Activated CD4-positive, alpha-beta T cell treated with anti-CD3 and anti-CD28 coated beads, Interleukin-2, amount 10 ng/mL, durations not matched to agents 7 days and 5 days (primary cell): ENCODE measurements at regions not wholly inside any gene's neighbourhood (a gene's known extent, or its start where the extent isn't known, plus 50 kb on each side); places are given as distances from the start of the nearest gene placed in this dataset.

Experiments
- CTCF ChIA-PET: fragments of 350-600 bp; sonication (Branson Sonifier 250); formaldehyde crosslinking; loops from one replicate; lab custom pipeline; 2021; ENCODE audit warnings: antibody characterized with exemption; lab: Charles Lee
- POLR2A ChIA-PET: fragments of 350-600 bp; sonication (Branson Sonifier 250); formaldehyde crosslinking; loops from one replicate; lab custom pipeline; 2021; ENCODE audit warnings: antibody characterized with exemption; lab: Charles Lee
- DNase-seq: peaks from one replicate; pipeline ENCODE4 v3.0.0-alpha.2; 2020
- H3K27ac Mint-ChIP-seq: one replicate; pipeline ENCODE4 v1.8.0; 2021; ENCODE audit warnings: mild to moderate bottlenecking, moderate library complexity, mixed read lengths
- H3K27me3 Mint-ChIP-seq: one replicate; pipeline ENCODE4 v1.8.0; 2021; ENCODE audit warnings: mixed read lengths
- H3K36me3 Mint-ChIP-seq: one replicate; pipeline ENCODE4 v1.8.0; 2021; ENCODE audit warnings: low read depth, mixed read lengths
- H3K4me1 Mint-ChIP-seq: one replicate; pipeline ENCODE4 v1.8.0; 2021; ENCODE audit warnings: mixed read lengths
- H3K4me3 Mint-ChIP-seq: one replicate; pipeline ENCODE4 v1.8.0; 2021; ENCODE audit warnings: mild to moderate bottlenecking, moderate library complexity, mixed read lengths
- H3K9me3 Mint-ChIP-seq: one replicate; pipeline ENCODE4 v1.8.0; 2021; ENCODE audit warnings: mixed read lengths

DNA sequence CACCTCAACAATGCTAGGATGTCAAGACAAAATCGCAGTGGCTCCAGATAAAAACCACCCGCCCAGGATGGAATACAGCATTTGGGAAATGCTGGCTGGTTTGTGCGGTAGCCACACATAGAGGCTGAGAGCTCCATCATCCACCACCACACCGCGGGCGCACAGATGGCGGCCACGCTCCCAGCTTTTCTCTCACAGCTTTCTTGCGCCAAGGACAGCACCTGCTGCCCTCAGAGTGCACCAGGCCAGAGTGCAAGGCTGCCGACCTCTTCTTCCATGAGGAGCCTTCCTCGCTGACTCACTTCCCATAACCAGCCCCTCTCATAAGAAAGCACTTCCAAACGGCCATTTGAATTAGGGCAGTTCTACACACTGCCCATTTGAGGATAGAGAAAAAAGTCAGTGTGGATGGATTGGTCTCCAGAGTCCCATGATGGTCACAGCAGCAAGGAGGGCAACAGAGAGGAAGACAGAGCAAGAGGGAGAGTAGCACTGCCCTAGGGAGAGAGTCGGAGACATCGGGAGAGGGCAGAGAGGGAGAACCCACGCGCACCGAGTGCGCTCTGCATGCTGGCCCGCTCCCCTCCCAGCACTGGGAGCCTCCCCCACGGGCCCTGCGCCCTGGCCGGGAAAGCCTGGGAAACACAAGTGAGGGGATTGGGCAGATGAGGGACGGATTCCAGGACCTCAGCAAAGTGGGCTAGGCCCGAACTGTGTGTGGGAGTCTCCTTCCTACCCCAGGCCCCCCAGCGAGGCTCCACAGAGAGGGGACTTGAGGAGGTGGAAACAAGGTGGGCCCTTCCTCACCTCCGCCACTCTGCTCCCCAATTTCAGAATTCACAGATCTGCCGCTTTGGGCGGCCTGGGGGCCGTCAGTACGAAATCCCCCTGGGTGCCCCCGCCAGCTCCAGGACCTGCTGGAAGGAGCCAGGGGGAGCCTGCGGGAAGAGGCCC is 156.9 kb downstream of the USP12 start:
- ChIA-PET CTCF (interaction anchor here (2.0 kb wide), 1 partner anchor 12 kb away, joined by 4 read pairs; no protein-coding TSS in a partner anchor), POLR2A (no interaction called here)
- H3K27ac Mint-ChIP-seq, result no peak overlapping the region
- H3K4me3 Mint-ChIP-seq, result no peak overlapping the region
- H3K27me3 Mint-ChIP-seq, result peaks cover 10% of the 10 kb centered on the region
- no peak for DNase-seq
- no peaks in the 10 kb centered on the region for H3K36me3 Mint-ChIP-seq
- H3K9me3 Mint-ChIP-seq, result no peaks in the 10 kb centered on the region
- H3K4me1 Mint-ChIP-seq, result no peaks in the 10 kb centered on the region

DNA sequence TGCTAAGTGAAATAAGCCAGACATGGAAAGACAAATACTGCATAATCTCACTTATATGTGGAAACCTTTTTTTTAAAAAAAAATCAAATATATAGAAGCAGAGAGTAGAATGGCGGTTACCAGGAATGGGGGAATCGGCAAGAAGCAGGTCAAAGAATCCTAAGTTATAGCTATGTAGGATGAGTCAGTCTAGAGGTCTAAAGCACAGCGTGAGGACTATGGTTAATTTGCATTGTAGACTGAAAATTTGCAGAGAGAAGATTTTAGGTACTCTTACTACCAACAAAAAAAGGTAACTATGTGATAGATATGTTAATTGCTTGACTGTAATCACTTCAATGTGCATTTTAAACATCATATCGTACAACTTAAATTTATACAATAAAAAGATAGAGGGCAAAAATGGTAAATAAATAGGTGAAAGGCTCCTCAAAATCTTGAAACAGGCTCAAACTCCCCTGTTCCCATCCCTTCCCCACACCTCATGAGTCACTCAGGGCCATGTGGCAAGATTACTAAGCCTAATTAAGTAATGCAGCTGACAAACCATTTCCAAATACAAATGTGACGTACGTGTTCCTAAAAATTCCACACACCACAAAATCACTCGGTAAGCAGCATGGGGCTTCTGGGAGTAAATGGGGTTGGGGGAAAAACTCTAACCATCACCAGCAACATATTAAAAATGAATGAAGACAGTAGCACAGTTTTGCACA is 159.0 kb downstream of the USP12 start:
- H3K27me3 Mint-ChIP-seq, result peaks cover 14% of the 10 kb centered on the region
- no peak overlapping the region for H3K27ac Mint-ChIP-seq
- H3K36me3 Mint-ChIP-seq, result no peaks in the 10 kb centered on the region
- no peaks in the 10 kb centered on the region for H3K4me1 Mint-ChIP-seq
- H3K4me3 Mint-ChIP-seq, result no peak overlapping the region
- ChIA-PET CTCF (interaction anchor here (0.7 to 3.0 kb wide), 2 partner anchors 11 to 116 kb away, joined by 3 to 7 read pairs; no protein-coding TSS in a partner anchor), POLR2A (no interaction called here)
- H3K9me3 Mint-ChIP-seq, result no peaks in the 10 kb centered on the region
- no peak for DNase-seq

DNA sequence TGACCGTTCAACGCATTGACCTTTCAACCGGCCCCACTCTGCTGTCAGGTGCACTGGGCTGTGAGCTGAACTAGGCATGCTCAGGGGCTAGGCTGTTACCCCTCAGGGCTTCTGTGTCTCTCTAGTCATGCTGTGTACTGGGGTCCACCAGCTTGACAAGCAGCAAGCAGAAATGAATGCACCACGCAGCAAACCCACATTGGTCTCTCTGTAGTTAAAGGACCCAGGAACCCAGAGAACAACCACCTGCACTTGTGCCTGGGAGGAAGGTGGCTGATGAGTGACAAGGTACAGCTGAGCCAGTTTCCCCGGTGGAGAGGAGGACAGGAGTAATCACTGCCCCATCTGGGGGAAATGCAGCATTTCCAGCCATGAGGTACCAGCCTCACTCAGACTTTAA is 159.9 kb downstream of the USP12 start:
- CTCF ChIA-PET, result interaction anchor here (3.0 kb wide), 1 partner anchor 10 kb away, joined by 7 read pairs; no protein-coding TSS in a partner anchor
- peaks cover 24% of the 10 kb centered on the region for H3K27me3 Mint-ChIP-seq
- no peak overlapping the region for H3K4me3 Mint-ChIP-seq
- no peaks in the 10 kb centered on the region for H3K9me3 Mint-ChIP-seq
- no peaks in the 10 kb centered on the region for H3K36me3 Mint-ChIP-seq
- peaks cover 2% of the 10 kb centered on the region for H3K4me1 Mint-ChIP-seq
- POLR2A ChIA-PET, result interaction anchor here (0.6 kb wide), 1 partner anchor 10 kb away, joined by 3 read pairs; no protein-coding TSS in a partner anchor
- H3K27ac Mint-ChIP-seq, result no peak overlapping the region
- no peak for DNase-seq

DNA sequence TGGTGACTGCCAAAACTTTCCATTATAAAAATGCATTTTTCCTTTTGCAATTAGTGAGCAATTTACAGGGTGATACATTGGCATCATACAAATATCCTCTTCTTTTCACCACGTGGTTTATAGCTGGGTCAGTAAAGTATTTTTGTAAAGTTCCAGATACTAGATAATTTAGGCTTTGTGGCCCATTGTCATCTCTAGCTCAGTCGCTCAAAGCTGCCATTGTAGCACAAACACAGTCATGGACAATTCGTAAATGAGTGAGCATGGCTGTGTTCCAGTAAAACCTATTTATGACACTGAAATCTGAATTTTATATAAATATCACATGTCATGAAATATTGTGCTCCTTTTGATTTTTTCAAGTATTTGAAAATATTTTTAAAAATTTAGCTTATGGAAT is 162.9 kb downstream of the USP12 start:
- CTCF ChIA-PET, result no interaction called here
- H3K4me3 Mint-ChIP-seq, result no peak overlapping the region
- no peak overlapping the region for H3K27ac Mint-ChIP-seq
- peaks cover 6% of the 10 kb centered on the region for H3K4me1 Mint-ChIP-seq
- H3K9me3 Mint-ChIP-seq, result no peaks in the 10 kb centered on the region
- H3K27me3 Mint-ChIP-seq, result peaks cover 35% of the 10 kb centered on the region
- DNase-seq, result no peak
- POLR2A ChIA-PET, result no interaction called here
- H3K36me3 Mint-ChIP-seq, result no peaks in the 10 kb centered on the region

DNA sequence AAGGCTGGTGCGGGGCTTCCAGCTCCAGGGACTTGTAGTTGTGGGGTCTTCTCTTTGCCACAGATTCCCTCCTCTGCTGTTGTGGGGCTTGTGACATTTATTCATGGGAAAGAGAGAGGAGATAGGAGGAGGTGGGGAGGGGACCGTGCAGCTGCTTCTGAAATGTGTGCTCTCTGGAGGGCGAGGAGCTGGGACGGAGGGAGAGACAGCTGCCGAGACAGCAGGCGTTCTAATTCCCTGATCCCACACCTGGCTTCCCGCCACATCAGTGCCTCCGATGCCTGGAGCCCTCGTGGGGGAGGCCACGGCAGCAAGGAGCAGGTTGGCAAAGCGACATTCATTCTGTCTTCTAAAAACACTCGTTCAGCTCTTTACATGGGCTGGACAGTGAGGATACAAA is 164.4 kb downstream of the USP12 start:
- CTCF ChIA-PET, result no interaction called here
- H3K4me1 Mint-ChIP-seq, result peaks cover 6% of the 10 kb centered on the region
- no peak overlapping the region for H3K27ac Mint-ChIP-seq
- peaks cover 34% of the 10 kb centered on the region for H3K27me3 Mint-ChIP-seq
- no peak for DNase-seq
- no peaks in the 10 kb centered on the region for H3K36me3 Mint-ChIP-seq
- no peak overlapping the region for H3K4me3 Mint-ChIP-seq
- no peaks in the 10 kb centered on the region for H3K9me3 Mint-ChIP-seq
- POLR2A ChIA-PET, result no interaction called here

DNA sequence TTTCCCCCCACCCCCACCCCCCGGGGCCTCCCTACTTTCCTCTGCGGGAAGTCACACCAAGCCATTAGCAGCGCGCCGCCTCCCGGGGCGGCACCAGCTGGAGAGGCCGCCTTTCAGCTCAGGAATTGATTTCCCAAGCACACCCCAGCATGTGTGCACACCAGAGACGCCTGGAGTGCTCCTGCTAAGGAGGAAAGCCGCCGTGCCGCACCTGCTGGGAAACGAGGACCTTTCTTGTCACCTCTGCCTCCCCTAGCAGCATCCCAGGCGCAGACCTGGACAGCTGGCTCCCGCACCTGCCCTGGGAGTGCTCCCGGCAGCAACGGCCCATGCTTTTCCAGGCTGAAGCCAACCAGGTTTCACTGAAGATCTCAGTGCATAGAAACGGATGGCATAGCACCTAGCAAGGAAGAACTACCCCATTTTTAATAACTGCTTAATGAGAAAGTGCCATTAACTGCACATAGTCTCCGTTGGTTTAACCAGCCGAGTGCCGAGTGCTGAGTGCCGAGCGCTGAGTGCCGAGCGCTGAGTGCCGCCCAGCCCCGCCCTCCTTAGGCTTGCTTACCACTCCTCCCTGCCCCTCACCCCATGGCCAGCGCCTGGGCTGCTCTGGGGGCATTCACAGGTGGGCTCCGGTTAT is 165.0 kb downstream of the USP12 start:
- POLR2A ChIA-PET, result no interaction called here
- DNase-seq, result no peak

DNA sequence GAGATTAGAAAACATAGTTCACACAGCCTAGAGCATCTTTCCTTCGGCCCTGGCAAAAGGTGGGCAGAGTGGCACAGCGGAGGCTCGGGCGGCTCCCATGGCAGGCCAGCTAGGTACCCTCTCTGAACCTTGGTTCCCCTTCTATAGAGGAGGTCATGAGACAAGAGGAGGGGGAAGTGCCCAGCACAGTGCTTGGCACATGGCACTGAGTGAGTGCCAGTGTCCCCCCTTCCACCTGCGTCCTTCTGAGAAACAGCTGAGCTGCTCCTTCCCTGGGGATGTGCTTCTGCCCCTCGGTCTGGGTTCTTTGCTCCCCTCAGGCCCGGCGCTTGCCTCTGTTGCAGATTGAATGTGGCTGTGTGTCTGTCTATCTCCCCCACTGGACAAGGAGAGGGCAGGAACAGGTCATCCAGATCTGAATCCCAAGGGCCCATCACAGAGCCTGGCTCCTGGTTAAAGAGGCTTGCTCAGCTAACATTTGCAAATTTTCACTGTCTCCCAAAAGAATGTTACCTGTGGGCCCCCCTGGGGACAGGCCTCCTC is 165.6 kb downstream of the USP12 start:
- ChIA-PET CTCF (interaction anchor here (0.6 to 1.5 kb wide), 3 partner anchors 16 to 285 kb away, joined by 3 to 4 read pairs (median 3); no protein-coding TSS in a partner anchor), POLR2A (no interaction called here)
- H3K4me1 Mint-ChIP-seq, result peaks cover 6% of the 10 kb centered on the region
- no peak overlapping the region for H3K27ac Mint-ChIP-seq
- DNase-seq, result no peak
- H3K27me3 Mint-ChIP-seq, result peaks cover 39% of the 10 kb centered on the region
- no peaks in the 10 kb centered on the region for H3K36me3 Mint-ChIP-seq
- H3K9me3 Mint-ChIP-seq, result no peaks in the 10 kb centered on the region
- H3K4me3 Mint-ChIP-seq, result no peak overlapping the region

More for the DNA sequence above, 165.0 kb downstream of the USP12 start:
- H3K4me1 Mint-ChIP-seq, result peaks cover 6% of the 10 kb centered on the region
- H3K27me3 Mint-ChIP-seq, result peaks cover 35% of the 10 kb centered on the region
- H3K36me3 Mint-ChIP-seq, result no peaks in the 10 kb centered on the region
- H3K4me3 Mint-ChIP-seq, result peak overlapping the region; percentile 29
- CTCF ChIA-PET, result interaction anchor here (0.6 to 1.5 kb wide), 2 partner anchors 17 to 22 kb away, joined by 3 to 4 read pairs; no protein-coding TSS in a partner anchor
- no peaks in the 10 kb centered on the region for H3K9me3 Mint-ChIP-seq
- H3K27ac Mint-ChIP-seq, result no peak overlapping the region

DNA sequence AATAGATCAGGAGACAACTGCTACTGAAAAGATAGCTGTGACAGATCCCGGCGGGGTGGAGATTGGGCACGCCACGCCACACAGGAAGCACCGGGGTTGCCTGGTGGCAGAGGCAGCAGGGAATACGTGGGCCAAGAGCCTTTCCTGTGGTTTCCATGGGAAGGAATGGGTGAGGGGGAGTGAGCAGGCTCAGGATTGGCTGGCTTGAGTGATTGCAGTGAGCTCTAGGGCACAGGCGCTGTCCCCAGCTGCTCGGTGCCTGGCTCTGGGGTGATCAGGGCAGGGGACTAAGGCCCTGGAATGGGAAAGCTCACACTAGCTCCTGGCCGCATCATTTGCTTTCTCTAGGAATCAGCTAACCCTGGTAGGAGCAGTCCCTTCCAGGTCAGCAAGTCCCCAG is 166.1 kb downstream of the USP12 start:
- Mint-ChIP-seq H3K27me3 (peaks cover 41% of the 10 kb centered on the region), H3K27ac (no peak overlapping the region), H3K9me3 (no peaks in the 10 kb centered on the region), H3K4me3 (no peak overlapping the region), H3K36me3 (no peaks in the 10 kb centered on the region), H3K4me1 (peaks cover 6% of the 10 kb centered on the region)
- ChIA-PET CTCF (interaction anchor here (1.0 to 1.5 kb wide), 2 partner anchors 16 to 285 kb away, joined by 3 to 4 read pairs; no protein-coding TSS in a partner anchor), POLR2A (no interaction called here)
- DNase-seq, result no peak

DNA sequence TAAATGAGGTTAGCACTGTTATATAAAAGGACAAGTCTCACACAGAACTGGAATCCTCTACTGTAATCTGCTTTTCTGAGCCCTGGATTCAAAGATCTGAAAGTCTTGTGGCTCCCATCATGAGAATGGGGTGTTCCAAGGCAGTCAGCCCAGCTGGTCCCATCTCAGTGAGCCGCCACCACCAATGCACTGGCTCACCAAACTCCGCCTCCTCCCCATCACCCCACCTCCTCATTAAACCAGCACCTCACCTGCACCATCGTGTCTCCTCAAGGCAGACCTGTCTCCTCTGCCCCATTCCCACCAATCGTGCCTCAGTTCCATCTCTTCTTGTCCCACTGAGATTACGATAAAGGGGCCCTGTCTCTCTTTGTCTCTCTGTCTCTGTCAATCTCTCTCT is 166.7 kb downstream of the USP12 start:
- no peaks in the 10 kb centered on the region for H3K9me3 Mint-ChIP-seq
- H3K4me3 Mint-ChIP-seq, result no peak overlapping the region
- peaks cover 6% of the 10 kb centered on the region for H3K4me1 Mint-ChIP-seq
- ChIA-PET CTCF (no interaction called here), POLR2A (no interaction called here)
- no peaks in the 10 kb centered on the region for H3K36me3 Mint-ChIP-seq
- no peak overlapping the region for H3K27ac Mint-ChIP-seq
- no peak for DNase-seq
- H3K27me3 Mint-ChIP-seq, result peaks cover 41% of the 10 kb centered on the region

DNA sequence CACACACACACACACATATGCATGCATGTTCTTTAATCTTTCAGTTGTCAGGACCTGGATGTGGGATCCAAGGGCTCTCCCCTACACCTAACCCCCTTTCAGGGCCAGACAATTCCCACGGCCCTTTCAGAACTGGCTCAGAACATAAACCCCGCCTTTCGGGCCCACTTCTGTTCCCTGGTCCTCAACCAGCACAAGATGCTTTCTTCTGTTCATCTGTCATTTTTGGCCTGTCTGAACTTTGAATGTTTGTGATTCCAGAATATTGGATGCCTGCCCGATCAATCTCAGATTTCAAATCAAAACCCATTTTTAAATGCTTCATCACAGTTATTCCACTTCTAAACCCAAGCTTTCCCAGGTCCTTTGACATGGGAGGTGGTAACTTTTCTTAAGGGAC is 167.3 kb downstream of the USP12 start:
- ChIA-PET CTCF (no interaction called here), POLR2A (no interaction called here)
- Mint-ChIP-seq H3K4me3 (no peak overlapping the region), H3K36me3 (no peaks in the 10 kb centered on the region), H3K27me3 (peaks cover 41% of the 10 kb centered on the region), H3K27ac (no peak overlapping the region), H3K9me3 (no peaks in the 10 kb centered on the region), H3K4me1 (peaks cover 6% of the 10 kb centered on the region)
- DNase-seq, result no peak

DNA sequence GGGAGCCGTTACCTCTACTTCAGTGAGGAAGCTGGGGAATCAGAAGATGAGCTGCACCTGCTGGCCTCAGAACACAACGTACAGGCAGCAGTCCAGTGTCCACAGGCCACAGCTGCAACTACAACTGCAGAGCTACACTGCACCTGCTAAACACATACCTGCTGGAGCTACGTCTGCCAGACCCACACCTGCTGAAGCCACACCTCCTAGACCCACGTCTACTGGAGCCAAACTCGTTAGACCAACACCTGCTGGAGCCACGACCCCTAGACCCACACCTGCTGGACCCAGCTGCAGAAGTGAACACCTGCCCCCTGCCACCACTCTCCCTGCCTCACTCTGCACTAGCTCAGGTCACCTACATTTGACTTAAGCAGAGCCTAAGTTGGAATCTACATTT is 169.9 kb downstream of the USP12 start:
- no peak for DNase-seq
- peaks cover 12% of the 10 kb centered on the region for H3K4me1 Mint-ChIP-seq
- H3K4me3 Mint-ChIP-seq, result no peak overlapping the region
- H3K27me3 Mint-ChIP-seq, result peaks cover 28% of the 10 kb centered on the region
- H3K27ac Mint-ChIP-seq, result no peak overlapping the region
- no peaks in the 10 kb centered on the region for H3K9me3 Mint-ChIP-seq
- ChIA-PET POLR2A (interaction anchor here (0.6 kb wide), 1 partner anchor 10 kb away, joined by 3 read pairs; no protein-coding TSS in a partner anchor), CTCF (interaction anchor here (1.0 to 2.0 kb wide), 3 partner anchors 9 to 360 kb away, joined by 4 to 7 read pairs (median 5); no protein-coding TSS in a partner anchor)
- no peaks in the 10 kb centered on the region for H3K36me3 Mint-ChIP-seq

DNA sequence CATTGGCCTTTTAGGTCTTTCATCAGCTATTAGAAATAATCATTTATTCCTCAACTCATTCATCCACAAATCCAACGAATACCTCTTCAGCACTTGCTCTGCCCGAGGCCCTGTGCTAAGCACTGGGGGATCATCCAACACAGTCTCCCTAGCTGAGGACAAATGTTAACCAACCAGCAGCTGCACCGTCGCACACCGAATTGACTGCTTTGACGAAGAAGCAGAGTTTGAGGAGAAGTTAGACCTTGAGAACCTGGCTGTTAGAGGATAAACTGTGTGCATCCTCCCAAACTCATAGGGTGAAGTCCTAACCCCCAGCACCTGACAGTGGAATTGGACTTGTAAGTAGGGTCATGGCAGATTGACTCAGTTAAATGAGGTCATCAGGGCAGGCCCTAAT is 170.9 kb downstream of the USP12 start:
- Mint-ChIP-seq H3K27me3 (peaks cover 28% of the 10 kb centered on the region), H3K4me1 (peaks cover 11% of the 10 kb centered on the region), H3K36me3 (no peaks in the 10 kb centered on the region), H3K9me3 (no peaks in the 10 kb centered on the region), H3K27ac (no peak overlapping the region), H3K4me3 (no peak overlapping the region)
- ChIA-PET POLR2A (no interaction called here), CTCF (interaction anchor here (2.0 kb wide), 1 partner anchor 10 kb away, joined by 7 read pairs; no protein-coding TSS in a partner anchor)
- DNase-seq, result no peak
